Right renal pelvis (tissue), 4 donors: ENCODE measurements at regions not wholly inside any gene's neighbourhood (a gene's known extent, or its start where the extent isn't known, plus 50 kb on each side); places are given as distances from the start of the nearest gene placed in this dataset.

Source experiments
- DNase-seq, 4 donors: peaks; one replicate each; pipeline ENCODE4 v3.0.0-alpha.2; 2013; ENCODE audit warnings: low read depth in 4 of 4, low spot score in 3 of 4, missing footprints in 1 of 4

- no peak for DNase-seq
These were observed 786.1 kb downstream of the TFAP2A start for GRCh38 chr6:9628819-9629218.

- no peak for DNase-seq
These were observed 787.0 kb downstream of the TFAP2A start for GRCh38 chr6:9627916-9628315.

- DNase-seq, result no peak
These were observed 790.9 kb downstream of the TFAP2A start for GRCh38 chr6:9623985-9624384.

GRCh38 chr6:9623228-9623832 is 791.5 kb downstream of the TFAP2A start:
- no peak for DNase-seq

GRCh38 chr6:9621276-9621675 is 793.6 kb downstream of the TFAP2A start:
- DNase-seq, result no peak

- DNase-seq, result no peak
These were observed 794.2 kb downstream of the TFAP2A start for GRCh38 chr6:9620687-9621086.

GRCh38 chr6:9620263-9620662 is 794.6 kb downstream of the TFAP2A start:
- DNase-seq, result no peak

- no peak for DNase-seq
These were observed 800.1 kb downstream of the TFAP2A start for GRCh38 chr6:9614778-9615177.

GRCh38 chr6:9612489-9612888 is 802.4 kb downstream of the TFAP2A start:
- DNase-seq, result no peak

GRCh38 chr6:9610620-9611415 is 804.1 kb downstream of the TFAP2A start:
- DNase-seq, result no peak

- no peak for DNase-seq
These were observed 808.3 kb downstream of the TFAP2A start for GRCh38 chr6:9606435-9607134.

GRCh38 chr6:9594746-9595145 is 820.1 kb downstream of the TFAP2A start:
- no peak for DNase-seq

- DNase-seq, result no peak
These were observed 821.3 kb downstream of the TFAP2A start for GRCh38 chr6:9593554-9593953.

GRCh38 chr6:9583753-9584352 is 831.0 kb downstream of the TFAP2A start:
- DNase-seq, result no peak

GRCh38 chr6:9581155-9581554 is 833.7 kb downstream of the TFAP2A start:
- DNase-seq, result no peak

GRCh38 chr6:9576521-9576920 is 838.4 kb downstream of the TFAP2A start:
- DNase-seq, result no peak

GRCh38 chr6:9566096-9566495 is 848.8 kb downstream of the TFAP2A start:
- no peak for DNase-seq

- no peak for DNase-seq
These were observed 850.9 kb downstream of the TFAP2A start for GRCh38 chr6:9564021-9564420.

GRCh38 chr6:9563568-9563967 is 851.3 kb downstream of the TFAP2A start:
- no peak for DNase-seq

GRCh38 chr6:9554806-9555205 is 860.1 kb downstream of the TFAP2A start:
- DNase-seq, result no peak

GRCh38 chr6:9554323-9554722 is 860.6 kb downstream of the TFAP2A start:
- no peak for DNase-seq
